ENCODE measurements at regions not wholly inside any gene's neighbourhood (a gene's known extent, or its start where the extent isn't known, plus 50 kb on each side); places are given as distances from the start of the nearest gene placed in this dataset.

GRCh38 chr22:22803285-22803853, 84.2 kb upstream of the IGLL5 start:
- TF ChIP-seq CTCF (IDR thresholded peaks at IDR 0.05) (no peak), POLR2A (IDR thresholded peaks at IDR 0.05) (no peak)

All from adrenal gland (tissue), 5 donors.